HEK293T (cell line): ENCODE measurements at regions not wholly inside any gene's neighbourhood (a gene's known extent, or its start where the extent isn't known, plus 50 kb on each side); places are given as distances from the start of the nearest gene placed in this dataset.

Source experiments
- CTCF ChIA-PET: fragments of 350-600 bp; formaldehyde crosslinking; extraction: SDS; loops from one replicate; lab custom pipeline; 2021; ENCODE audit warnings: antibody characterized with exemption, inconsistent platforms; lab: Yijun Ruan, JAX
- POLR2A ChIA-PET: fragments of 350-600 bp; formaldehyde crosslinking; extraction: SDS; loops from one replicate; lab custom pipeline; 2020; ENCODE audit warnings: antibody characterized with exemption, inconsistent platforms; lab: Yijun Ruan, JAX
- DNase-seq: peaks from one replicate; pipeline ENCODE4 v3.0.0; 2012; ENCODE audit warnings: mixed read lengths; ENCODE audit errors: extremely low spot score
- ARNT ChIP-seq: fragments of 450-650 bp; IDR thresholded peaks from 2 replicates; pipeline ENCODE4 v1.6.1; 2017; ENCODE audit warnings: mild to moderate bottlenecking
- BHLHE40 ChIP-seq: fragments of 450-650 bp; IDR thresholded peaks from 2 replicates; pipeline ENCODE4 v1.6.1; 2016; ENCODE audit warnings: mild to moderate bottlenecking, moderate library complexity, borderline replicate concordance
- CTBP1 ChIP-seq: fragments of 450-650 bp; IDR thresholded peaks from 2 replicates; pipeline ENCODE4 v1.6.1; 2016; ENCODE audit warnings: borderline replicate concordance
- ELF4 ChIP-seq: fragments of 450-650 bp; IDR thresholded peaks from 2 replicates; pipeline ENCODE4 v1.6.1; 2017; ENCODE audit warnings: antibody characterized with exemption
- FOXA1 ChIP-seq: fragments of 450-650 bp; IDR thresholded peaks from 2 replicates; pipeline ENCODE4 v1.6.1; 2016; ENCODE audit warnings: mild to moderate bottlenecking
- FOXK2 ChIP-seq: fragments of 450-650 bp; IDR thresholded peaks from 2 replicates; pipeline ENCODE4 v1.6.1; 2016; ENCODE audit warnings: mild to moderate bottlenecking
- FOXM1 ChIP-seq: fragments of 450-650 bp; IDR thresholded peaks from 2 replicates; pipeline ENCODE4 v1.6.1; 2017; ENCODE audit warnings: mild to moderate bottlenecking, borderline replicate concordance
- HDGF ChIP-seq: fragments of 450-650 bp; IDR thresholded peaks from 2 replicates; pipeline ENCODE4 v1.6.1; 2017; ENCODE audit warnings: antibody characterized with exemption, borderline replicate concordance
- L3MBTL2 ChIP-seq: fragments of 450-650 bp; conservative IDR thresholded peaks from 2 replicates; pipeline ENCODE4 v1.6.1; 2016; ENCODE audit warnings: mild to moderate bottlenecking
- LEF1 ChIP-seq: fragments of 450-650 bp; IDR thresholded peaks from 2 replicates; pipeline ENCODE4 v1.6.1; 2017; ENCODE audit warnings: mild to moderate bottlenecking, borderline replicate concordance
- NFRKB ChIP-seq: fragments of 450-650 bp; IDR thresholded peaks from 2 replicates; pipeline ENCODE4 v1.6.1; 2016; ENCODE audit warnings: mild to moderate bottlenecking, moderate library complexity
- SP1 ChIP-seq: fragments of 450-650 bp; IDR thresholded peaks from 2 replicates; pipeline ENCODE4 v1.6.1; 2017
- SUZ12 ChIP-seq: fragments of 450-650 bp; IDR thresholded peaks from 2 replicates; pipeline ENCODE4 v1.6.1; 2016; ENCODE audit warnings: mild to moderate bottlenecking
- TARDBP ChIP-seq: fragments of 450-650 bp; IDR thresholded peaks from 2 replicates; pipeline ENCODE4 v1.6.1; 2016
- ZNF384 ChIP-seq: fragments of 450-650 bp; IDR thresholded peaks from 2 replicates; pipeline ENCODE4 v1.6.1; 2016
- TF ChIP-seq, protein P1 (sequence below): fragments of 450-650 bp; IDR thresholded peaks from 2 replicates; pipeline ENCODE4 v1.6.1; 2016

DNA sequence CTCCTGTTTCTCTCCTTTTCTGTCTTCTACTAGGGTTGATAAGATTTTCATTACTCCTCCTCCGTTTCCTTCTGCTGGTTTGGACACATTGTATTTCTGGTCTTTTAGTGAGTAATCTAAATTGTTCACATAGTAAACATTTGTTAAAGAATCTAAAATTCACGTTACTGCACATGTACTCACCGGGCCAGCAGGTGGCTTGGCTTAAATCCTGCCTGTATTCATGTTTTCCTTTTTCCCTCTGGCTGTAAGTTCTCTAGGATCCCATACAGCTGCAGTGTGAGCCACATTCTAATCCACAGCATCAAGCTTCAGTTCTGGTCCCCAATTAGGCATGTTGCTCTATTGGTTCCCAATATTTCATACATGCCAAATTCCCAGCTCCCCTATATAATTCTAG, 958.3 kb downstream of the ADGRL2 start:
- CTCF ChIA-PET, result no interaction called here
- no peak for TF ChIP-seq L3MBTL2
- no peak for TF ChIP-seq SUZ12
- no peak for TF ChIP-seq LEF1
- no peak for TF ChIP-seq BHLHE40
- no peak for TF ChIP-seq FOXA1
- TF ChIP-seq, protein P1, sequence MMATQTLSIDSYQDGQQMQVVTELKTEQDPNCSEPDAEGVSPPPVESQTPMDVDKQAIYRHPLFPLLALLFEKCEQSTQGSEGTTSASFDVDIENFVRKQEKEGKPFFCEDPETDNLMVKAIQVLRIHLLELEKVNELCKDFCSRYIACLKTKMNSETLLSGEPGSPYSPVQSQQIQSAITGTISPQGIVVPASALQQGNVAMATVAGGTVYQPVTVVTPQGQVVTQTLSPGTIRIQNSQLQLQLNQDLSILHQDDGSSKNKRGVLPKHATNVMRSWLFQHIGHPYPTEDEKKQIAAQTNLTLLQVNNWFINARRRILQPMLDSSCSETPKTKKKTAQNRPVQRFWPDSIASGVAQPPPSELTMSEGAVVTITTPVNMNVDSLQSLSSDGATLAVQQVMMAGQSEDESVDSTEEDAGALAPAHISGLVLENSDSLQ, result no peak
- TF ChIP-seq FOXM1, result no peak
- no peak for TF ChIP-seq NFRKB
- TF ChIP-seq CTBP1, result no peak
- TF ChIP-seq FOXK2, result no peak
- TF ChIP-seq ELF4, result no peak
- no peak for TF ChIP-seq SP1
- TF ChIP-seq ZNF384, result no peak
- no peak for TF ChIP-seq ARNT
- TF ChIP-seq HDGF, result no peak
- no peak for TF ChIP-seq TARDBP
- no peak for DNase-seq
- POLR2A ChIA-PET, result no interaction called here

DNA sequence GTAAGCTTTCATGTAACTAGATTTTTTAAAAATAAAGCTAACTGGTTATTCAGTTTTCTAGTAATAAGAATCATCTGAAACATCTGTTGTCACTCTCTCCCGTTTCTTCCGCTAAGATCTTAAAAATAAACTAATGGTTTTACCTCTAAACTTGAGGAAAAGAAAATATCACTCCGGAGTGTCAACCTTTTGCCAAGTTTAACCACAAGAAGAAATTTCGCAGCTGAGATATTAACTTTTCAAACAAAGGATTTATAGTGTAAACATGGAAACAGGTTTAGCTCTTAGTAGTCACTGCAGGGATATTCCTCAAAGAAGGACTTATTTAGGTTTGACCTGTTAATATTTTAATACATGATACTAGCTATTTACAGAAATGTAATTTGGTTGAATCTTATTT, 954.9 kb downstream of the ADGRL2 start:
- ChIA-PET POLR2A (no interaction called here), CTCF (no interaction called here)
- DNase-seq, result no peak
- TF ChIP-seq ARNT (no peak), SUZ12 (no peak), FOXK2 (no peak), ZNF384 (no peak)

DNA sequence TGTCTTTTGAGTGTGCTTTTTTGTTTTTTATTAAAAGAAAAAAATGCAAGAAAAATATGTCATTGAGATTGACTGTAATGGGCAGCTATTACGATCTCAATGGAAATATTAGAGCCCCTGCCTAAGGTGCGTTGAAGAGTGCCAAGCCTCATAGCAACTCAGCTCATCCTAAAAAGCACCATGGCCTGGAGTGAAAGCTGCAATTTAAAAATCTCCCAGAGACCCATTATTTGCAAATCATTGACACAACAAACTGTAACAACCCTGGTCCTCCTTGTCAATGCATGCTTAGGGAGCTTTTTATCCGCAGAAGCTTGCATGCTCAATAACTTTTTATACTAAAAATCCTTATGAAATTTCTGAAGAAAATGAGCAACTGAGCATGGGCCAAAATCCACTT, 954.5 kb downstream of the ADGRL2 start:
- ChIA-PET CTCF (no interaction called here), POLR2A (no interaction called here)
- no peak for DNase-seq
- TF ChIP-seq FOXK2 (no peak), ZNF384 (no peak), FOXA1 (no peak), FOXM1 (no peak), SP1 (no peak), CTBP1 (no peak), LEF1 (no peak), L3MBTL2 (no peak), TARDBP (no peak), BHLHE40 (no peak), HDGF (no peak), NFRKB (no peak), ELF4 (no peak), SUZ12 (no peak), ARNT (no peak)
- TF ChIP-seq, protein P1, result no peak

DNA sequence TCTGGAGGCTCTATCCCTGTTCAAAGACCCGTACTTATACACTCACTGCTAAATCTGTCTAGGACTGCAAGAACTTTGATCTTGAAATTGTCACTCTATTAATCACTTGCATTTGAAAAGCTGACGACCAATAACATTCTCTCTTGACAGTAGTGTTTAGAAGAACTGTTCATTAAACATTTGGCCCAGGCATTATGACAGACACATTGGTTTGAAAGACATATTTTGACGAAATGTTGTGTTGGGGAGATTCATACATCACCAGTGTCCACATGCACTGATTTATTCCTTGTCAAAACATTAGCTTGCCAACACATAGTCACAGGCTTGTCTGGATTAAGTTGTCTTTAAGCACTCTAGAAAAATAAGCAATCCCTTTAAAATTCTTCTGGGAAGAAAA, 951.3 kb downstream of the ADGRL2 start:
- TF ChIP-seq SP1, result no peak
- TF ChIP-seq SUZ12, result no peak
- TF ChIP-seq FOXM1, result no peak
- ChIA-PET POLR2A (no interaction called here), CTCF (no interaction called here)
- DNase-seq, result no peak

DNA sequence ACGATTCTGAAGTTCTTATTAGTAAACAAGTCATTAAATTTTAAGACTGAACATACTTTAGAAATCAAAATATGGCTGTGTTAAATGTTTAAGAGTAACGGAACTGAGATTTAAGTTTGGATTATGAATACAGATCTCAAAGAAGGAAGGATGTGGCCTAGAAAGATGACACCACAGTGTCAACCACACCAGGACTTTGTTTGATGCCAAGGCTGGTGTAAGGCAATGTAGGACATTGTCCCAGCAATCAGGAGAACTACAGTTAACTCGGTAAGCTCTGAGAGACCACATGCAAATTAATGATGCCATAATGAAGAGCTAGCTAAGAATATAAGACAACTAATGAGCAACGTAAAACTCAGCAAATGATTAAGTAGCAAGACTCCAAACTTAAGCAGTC, 932.9 kb downstream of the ADGRL2 start:
- no peak for TF ChIP-seq ELF4
- no peak for TF ChIP-seq SUZ12
- no peak for TF ChIP-seq HDGF
- no peak for TF ChIP-seq SP1
- TF ChIP-seq CTBP1, result no peak
- no peak for TF ChIP-seq TARDBP
- no peak for TF ChIP-seq BHLHE40
- TF ChIP-seq FOXM1, result no peak
- TF ChIP-seq ZNF384, result no peak
- no peak for TF ChIP-seq ARNT
- TF ChIP-seq NFRKB, result no peak
- TF ChIP-seq FOXA1, result no peak
- TF ChIP-seq FOXK2, result no peak
- TF ChIP-seq, protein P1, result no peak
- TF ChIP-seq L3MBTL2, result no peak
- TF ChIP-seq LEF1, result no peak
- ChIA-PET CTCF (no interaction called here), POLR2A (no interaction called here)
- DNase-seq, result no peak

GRCh38 chr1:82731216-82731615, 930.5 kb downstream of the ADGRL2 start:
- POLR2A ChIA-PET, result no interaction called here
- CTCF ChIA-PET, result no interaction called here
- no peak for DNase-seq
- TF ChIP-seq NFRKB (no peak), FOXK2 (no peak), L3MBTL2 (no peak), TARDBP (no peak), LEF1 (no peak)

GRCh38 chr1:82728206-82728605, 927.5 kb downstream of the ADGRL2 start:
- CTCF ChIA-PET, result no interaction called here
- TF ChIP-seq CTBP1 (no peak), ZNF384 (no peak), BHLHE40 (no peak), L3MBTL2 (no peak), SUZ12 (no peak), LEF1 (no peak), NFRKB (no peak), FOXA1 (no peak), SP1 (no peak), HDGF (no peak), ARNT (no peak), FOXK2 (no peak), TARDBP (no peak), ELF4 (no peak), FOXM1 (no peak)
- TF ChIP-seq, protein P1, result no peak
- DNase-seq, result no peak
- POLR2A ChIA-PET, result no interaction called here
